HG02938 (cell line): ENCODE measurements at regions not wholly inside any gene's neighbourhood (a gene's known extent, or its start where the extent isn't known, plus 50 kb on each side); places are given as distances from the start of the nearest gene placed in this dataset.

Experiments
- ATAC-seq: cut with Tn5 transposase; IDR thresholded peaks from one replicate; pipeline ENCODE4 v1.9.1; 2021; ENCODE audit warnings: mild to moderate bottlenecking, moderate library complexity; ENCODE audit not compliant: unreplicated experiment

DNA sequence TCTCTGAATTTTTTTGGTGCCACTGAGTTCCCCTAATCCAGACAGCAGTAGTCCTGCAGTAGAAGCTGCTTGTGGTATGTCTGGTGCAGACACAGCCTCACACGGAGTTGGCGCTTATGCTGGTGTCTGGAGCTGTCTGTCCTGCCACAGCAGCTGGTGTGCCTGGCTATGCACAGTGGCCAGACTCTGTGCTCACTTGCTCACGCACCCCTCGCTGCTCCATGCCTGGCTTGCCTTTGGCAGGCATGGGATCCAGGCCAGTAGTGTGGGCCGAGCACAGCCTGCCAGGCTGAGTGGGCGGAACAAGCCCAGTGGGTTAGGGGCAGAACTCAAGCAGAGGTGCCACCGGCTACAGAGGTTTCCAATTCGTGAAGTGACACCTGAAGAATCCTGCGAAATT, 845.9 kb upstream of the PCDH9 start:
- no peak for ATAC-seq

DNA sequence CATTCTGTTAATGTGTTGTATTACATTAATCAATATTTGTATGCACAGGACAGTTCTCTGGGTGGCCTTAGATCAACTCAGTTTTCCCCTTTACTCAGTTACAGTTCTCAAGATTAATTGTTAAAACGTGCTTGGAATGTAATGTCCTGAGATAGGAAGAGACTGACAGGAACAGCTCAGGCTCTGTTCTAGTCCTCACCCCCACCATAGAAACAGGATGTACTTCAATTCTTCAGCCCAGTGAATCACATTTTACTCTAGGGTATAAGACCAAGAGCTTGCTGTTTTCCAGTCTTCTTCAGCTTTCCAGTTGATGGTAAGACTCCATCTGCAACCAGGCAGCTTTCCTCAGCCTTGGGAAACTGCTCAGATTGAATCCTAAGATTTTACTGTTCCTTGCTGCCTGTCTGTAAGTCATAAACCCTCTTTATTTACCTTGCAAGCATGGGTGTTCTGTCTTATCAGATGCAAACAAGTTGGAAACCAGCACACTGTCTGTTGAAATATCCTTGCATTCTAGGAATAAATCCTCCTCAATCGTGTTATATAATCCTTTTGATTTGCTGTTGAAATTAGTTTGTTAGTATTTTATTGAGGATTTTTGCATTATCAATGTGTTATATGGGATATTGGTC, 836.9 kb upstream of the PCDH9 start:
- no peak for ATAC-seq

DNA sequence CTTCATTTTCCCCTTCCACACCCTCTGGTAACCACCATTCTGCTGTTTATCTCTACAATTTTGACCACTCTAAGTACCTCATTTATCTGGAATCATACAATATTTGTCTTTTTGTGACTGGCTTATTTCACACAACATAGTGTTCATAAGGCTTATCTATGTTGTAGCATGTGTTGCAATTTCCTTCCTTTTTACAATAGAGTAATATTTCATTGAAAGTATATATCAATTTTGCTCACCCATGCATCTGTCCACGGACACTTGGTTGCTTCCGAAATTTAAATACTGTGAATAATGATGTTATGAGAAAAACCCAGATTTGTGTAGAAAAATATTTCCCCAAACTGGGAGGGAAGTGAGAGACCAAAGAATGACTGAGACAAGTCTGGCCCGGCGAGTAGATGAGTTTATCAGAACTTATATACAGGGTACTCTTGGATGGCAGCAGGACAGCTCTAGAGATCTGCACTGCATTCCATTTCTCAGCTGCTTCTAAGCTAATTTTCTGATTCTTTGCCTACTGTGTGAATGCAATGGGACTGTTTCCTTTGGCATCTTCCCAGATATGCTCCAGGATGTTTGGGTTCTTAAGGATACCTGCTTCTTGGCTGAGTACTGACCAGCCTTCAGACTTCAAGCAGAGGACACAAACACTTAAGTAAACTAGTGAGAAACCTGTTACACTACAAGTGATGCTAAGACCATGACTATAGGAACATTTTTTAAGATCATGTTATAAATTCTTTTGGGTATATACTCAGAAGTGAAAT, 834.0 kb upstream of the PCDH9 start:
- no peak for ATAC-seq

DNA sequence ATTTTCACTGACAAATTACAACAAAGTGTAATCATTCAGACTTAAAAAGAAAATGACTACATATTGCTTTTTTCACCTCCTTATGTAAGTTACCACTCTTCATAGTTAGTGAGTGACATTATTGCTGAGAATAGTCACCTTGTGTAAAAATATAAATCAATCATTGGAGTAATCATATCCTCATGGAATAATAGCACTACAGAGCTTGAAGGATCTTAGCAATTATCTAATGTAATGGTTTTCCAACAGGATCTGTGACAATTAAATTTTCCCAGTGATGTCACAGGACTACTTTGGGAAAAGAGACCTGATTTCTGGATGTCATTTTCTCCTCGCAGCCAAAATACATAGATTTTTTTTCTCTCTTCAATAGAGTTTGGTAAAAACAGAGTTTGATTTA, 833.0 kb upstream of the PCDH9 start:
- ATAC-seq, result no peak

GRCh38 chr13:68057836-68058235, 827.7 kb upstream of the PCDH9 start:
- no peak for ATAC-seq

DNA sequence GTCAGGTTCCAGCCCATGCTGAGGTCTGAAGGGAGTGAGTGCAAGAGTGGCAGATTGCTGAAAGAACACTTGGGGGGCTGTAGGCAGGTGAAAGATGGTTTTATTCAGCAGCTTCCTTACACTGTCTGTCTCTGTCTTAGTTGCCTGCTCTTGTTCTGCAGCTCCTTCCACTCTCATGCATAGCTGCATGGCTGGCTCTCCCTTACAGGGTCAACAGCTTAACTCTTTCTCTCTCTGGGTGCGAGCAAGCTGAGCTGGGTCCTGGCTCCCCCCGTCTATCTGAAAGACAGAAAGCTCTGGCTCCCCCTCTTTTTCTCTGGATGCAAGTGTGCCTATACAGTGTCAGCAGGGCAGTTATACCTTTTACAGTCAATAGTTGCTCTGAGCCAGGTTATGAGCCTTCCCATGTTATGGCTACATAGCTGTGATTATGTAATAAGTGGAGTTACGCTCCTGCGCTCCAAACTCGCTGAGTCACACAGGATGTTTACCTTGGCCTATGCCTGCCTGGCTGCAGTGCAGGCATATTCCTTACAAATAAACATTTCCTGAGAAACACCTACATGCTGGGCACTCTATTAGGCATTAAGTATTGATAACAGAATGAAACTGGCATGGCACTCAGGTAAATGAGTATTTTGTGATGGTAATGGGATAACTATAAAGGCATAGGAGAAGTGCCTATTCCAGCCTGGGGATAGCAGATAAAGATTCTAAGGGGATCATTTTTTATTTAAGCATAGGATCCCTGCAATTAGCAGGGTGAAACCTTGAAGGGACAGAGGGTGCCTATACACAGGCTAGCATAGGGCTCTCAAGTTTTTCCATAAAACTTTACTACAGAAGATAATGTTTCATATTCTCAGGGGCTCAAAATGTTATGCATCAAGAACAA, 826.9 kb upstream of the PCDH9 start:
- no peak for ATAC-seq

DNA sequence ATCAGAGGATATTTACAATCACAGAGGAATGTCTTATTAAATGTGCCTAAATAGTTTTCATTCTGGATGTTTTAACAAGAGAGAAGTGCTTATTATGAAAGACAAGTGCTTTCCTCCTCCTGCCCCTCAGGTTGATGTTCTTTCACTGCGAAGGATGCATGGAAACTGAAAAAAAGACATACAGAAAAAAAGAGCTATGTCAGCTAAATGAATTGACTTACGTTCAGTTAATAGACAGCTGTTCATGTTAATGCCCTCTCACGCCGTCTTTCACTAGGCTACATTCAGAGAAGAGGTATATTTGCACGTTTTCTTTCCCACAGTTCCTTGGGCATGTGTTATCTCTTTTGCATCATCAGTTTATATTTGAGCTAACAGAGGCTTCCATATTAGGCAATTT, 821.8 kb upstream of the PCDH9 start:
- ATAC-seq, result no peak

DNA sequence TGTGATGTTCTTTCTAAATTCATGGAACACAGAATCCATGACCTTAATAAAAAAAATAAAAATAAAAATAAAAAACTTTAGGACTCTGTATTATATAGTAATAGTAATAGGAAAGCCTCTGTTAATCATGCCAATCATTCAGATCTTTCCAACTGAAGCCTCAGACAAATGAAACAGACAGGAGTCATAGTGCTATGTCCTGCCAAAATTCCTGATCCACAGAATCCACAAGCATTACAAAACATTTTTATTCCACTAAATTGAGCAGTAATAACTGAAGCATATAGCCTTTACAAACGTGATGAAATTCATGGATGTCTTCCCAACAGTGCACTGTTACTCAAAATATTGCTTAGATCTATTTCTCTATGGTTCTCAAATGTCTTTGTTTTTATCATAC, 820.6 kb upstream of the PCDH9 start:
- no peak for ATAC-seq

GRCh38 chr13:68048802-68049359, 818.7 kb upstream of the PCDH9 start:
- ATAC-seq, result no peak

DNA sequence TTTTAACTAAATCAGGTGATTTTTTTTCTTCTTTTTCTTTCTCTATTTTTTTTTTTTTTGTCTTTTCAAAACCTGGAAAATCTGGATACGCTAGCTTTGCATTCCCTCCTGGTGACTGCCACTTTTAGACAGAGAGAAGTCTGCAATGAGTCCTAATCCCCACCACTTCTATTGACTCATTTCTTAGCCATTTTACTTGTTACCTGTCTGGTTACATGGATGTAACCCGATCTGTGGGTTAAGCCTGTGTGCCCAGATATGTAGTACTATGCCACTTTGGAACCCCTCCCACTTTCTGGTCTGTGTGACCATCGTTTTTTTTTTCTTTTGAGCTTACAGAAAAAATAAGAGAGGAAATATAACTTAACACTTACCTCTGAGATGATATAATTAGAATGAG, 817.8 kb upstream of the PCDH9 start:
- ATAC-seq, result no peak

DNA sequence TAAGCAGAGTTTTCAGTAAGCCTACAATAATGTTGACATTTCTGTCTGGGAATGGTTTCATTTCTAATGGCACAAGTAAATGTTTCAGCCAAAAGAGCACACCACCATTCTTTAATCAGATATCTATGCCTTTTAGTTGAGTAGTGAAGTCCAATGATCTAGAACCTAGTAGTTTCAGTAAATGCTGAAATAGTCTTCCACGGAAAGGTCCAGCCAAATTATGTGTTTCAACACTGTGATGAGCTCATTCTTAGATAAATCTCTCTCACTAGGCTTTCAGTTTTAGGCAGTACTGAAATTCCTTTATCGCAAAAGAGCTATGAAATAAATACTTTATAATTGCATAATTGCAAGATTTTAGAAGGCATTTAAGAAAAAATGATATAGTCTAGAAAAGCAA, 816.8 kb upstream of the PCDH9 start:
- no peak for ATAC-seq

GRCh38 chr13:68030152-68030809, 800.1 kb upstream of the PCDH9 start:
- ATAC-seq, result peak; percentile 59

DNA sequence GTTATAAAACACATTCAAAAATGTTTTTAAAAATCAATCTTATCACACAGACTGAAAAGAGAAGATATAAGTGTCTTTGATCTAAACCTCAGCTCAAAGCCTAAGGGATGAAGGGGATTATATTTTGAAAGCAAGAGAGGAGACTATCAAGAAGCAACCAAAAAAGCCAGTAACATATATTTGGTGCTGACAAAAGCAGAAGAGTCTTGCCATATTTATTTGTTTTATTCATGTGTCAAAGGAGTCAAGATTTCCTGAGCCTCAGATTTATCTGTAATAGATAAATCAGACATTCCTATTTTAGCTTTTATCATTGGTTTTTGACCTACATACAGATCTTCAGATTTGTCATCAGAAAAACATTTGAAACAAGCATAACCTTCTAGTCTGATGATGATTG, 798.6 kb upstream of the PCDH9 start:
- ATAC-seq, result no peak

DNA sequence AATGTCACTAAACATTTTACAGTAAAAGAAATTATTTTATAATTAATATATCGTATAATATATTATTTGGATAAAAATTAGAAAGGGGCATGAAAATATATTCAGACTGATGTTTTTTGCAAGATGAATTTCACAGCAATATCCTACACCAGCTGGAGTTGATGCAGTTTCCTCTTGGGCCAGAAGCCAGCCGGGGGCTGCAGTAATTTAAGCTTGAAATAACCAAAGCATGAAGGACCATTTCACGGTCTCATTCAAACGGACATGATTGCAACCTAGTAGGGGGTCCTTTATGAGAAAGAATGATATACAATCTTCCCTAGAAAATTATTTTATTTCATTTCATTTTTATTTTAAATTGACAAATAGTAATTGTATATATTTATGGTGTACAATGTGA, 797.2 kb upstream of the PCDH9 start:
- no peak for ATAC-seq

- ATAC-seq, result no peak
These were observed 795.9 kb upstream of the PCDH9 start for GRCh38 chr13:68026077-68026476.

GRCh38 chr13:68025604-68026003, 795.5 kb upstream of the PCDH9 start:
- ATAC-seq, result no peak

DNA sequence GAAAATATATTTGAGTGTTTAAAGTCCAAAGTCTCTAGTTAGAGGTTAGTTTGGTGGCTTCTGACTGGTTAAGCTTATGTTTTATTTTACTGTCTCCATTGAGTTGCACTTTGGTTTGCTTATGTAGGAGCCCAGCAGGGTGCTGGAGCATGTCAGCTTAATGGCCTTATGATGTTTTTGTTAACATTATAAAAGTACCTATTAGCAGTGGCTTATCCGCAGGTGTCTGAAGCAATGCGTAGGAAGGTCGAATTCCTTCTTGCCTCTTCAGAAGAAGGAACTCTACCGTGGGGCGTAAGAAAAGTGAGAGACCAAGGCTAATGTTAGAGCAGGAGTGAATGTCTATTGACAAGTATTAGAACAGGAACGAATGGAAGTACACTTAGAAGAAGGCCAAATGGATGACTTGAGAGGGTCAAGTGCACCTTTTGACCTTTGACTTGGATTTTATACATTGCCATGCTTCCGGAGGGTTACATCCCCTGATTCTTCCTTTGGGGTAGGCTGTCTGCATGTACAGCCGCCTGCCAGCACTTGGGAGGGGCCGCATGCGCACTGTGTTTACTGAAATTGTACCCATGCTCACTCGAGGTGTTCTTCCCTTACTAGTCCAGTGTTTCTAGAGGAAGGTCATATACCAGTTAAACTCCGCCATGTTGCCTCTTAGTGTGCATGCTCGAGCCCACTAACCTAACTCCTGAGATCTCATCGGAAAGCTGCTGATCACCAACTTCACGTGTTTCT, 793.9 kb upstream of the PCDH9 start:
- ATAC-seq, result no peak

DNA sequence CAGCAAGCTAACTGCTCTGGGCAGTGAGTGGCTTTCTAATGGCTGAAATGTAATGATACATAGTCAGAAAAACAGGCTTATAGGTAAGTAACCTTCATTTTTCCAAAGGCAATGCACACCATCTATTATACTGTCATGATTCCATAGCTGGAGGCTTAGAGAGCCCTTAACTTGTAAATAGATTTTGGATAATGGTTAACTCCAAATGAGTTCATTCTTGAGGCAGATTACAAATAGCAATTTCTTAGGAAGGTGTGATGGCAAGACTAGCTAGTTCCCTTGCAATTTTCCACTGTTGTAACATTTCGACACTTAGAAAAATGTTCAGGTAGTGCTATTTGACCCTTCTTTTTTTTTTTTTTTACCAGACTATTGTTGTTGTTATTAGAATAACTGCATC, 789.8 kb upstream of the PCDH9 start:
- ATAC-seq, result no peak

- no peak for ATAC-seq
These were observed 779.4 kb upstream of the PCDH9 start for GRCh38 chr13:68009546-68009945.

GRCh38 chr13:68007576-68007975, 777.4 kb upstream of the PCDH9 start:
- ATAC-seq, result no peak
